Fibroblast of skin of right biceps (primary cell): ENCODE measurements at regions not wholly inside any gene's neighbourhood (a gene's known extent, or its start where the extent isn't known, plus 50 kb on each side); places are given as distances from the start of the nearest gene placed in this dataset.

Experiments used
- DNase-seq: peaks from one replicate; pipeline ENCODE4 v3.0.0-alpha.2; 2013

DNA sequence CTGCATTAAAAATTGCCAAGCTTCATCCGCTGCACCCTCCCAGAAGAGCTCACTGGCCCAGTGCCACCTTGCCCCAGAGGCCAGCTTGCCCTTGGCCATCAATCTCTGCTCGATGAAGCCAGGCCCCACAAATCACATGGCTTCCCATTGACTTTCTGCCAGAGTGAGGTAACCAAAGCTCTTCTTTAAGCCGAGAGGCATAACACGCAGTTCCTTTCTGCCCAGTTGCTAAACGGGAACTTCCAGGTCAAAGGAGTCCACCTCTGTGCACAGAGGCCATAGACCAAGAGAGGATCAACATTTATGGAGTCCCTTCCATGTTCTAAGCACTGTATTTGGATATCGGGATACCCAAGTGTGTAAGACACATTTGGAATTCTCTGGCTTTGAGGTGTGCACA is 208.8 kb downstream of the KIF4B start:
- DNase-seq, result no peak

DNA sequence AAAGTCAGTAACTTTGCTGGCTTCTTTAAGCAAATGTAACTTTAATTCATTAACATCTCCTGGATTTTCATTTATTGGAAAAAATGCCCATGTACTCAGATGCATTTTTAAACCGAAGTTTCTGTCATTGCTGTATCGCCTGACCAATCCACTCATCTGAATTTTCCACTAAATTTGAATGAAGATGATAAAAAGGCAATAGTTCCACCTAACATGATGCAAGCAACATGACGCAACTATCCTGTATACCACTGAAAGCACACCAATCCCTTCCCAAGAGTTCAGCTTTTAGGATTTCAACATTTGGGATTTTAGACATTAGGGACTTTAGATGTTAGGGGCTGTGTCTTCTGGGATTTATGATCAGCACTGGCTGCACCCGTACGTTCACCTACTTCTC is 215.6 kb downstream of the KIF4B start:
- no peak for DNase-seq

DNA sequence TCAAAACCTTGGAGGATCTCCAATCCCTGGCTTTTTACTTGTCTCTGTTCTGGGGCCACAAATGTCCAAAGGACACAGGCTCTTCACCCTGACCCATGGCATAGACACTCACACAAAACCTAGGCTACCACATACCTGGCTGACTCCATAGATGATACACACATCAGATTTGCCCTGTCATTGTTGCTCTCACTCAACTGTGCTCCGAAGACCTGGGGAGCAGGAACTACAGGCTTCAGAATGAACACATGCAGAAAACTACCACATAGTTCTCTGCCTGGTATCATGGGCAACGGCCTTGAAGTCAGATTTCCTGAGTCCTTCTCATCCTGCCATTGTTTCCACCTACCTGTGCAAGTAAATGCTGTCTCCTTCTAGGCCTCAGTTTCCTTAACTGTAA is 226.2 kb downstream of the KIF4B start:
- no peak for DNase-seq

DNA sequence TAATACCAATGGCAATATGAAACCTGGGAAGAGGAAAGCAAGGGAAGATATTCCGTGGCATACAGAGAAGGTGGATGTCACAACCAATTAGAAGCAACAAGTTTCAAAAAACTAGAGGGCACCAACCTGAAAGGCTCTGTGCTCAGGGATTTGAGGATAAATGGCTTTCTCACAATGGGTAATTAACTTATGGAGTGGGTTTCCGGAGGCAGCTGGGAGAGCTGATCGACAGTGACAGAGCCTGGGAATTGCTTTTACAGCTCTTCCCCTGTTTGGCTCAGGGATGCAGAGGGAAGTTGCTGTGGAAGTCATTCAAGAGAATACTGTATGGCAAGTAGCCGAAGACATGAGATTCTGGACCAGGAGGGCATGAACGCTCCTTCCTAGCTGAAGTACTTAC is 237.0 kb downstream of the KIF4B start:
- no peak for DNase-seq

DNA sequence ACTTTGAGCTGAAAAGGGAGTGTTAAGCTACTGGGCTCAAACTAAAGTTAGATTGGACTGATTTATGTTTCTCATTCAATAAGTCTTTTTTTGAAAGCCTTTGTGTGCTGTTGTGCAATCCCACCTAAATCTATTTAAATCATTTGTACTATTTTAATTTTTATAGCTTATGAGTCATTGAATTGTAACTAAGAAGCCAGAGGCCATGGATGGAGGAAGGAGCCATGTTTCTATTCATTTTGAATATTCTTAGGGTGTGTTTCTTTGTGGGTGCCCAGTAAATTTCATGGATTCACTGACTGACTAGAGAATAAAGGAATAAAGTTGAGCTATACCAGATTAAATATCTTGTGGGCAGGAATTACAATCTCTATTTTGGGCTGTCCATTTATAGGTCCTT is 238.5 kb downstream of the KIF4B start:
- no peak for DNase-seq

DNA sequence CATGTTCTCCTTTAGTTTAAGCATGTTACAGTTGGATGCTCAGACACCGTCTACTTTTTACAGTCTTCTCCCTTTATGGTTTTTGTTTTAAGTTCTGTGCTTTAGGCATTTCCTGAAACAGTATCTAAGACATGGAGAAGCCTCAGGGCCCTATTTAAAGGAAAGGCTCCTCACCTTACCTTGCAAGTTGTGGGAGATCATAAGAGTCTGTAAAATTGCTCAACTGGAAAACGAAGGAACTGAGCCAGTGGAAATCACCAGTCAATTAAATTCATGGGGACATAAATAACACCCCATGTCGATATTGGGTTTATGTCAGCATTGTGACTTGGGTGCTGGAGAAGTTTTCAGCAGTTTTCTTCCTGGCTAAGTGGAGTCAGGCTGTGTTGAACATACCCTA is 239.2 kb downstream of the KIF4B start:
- no peak for DNase-seq

DNA sequence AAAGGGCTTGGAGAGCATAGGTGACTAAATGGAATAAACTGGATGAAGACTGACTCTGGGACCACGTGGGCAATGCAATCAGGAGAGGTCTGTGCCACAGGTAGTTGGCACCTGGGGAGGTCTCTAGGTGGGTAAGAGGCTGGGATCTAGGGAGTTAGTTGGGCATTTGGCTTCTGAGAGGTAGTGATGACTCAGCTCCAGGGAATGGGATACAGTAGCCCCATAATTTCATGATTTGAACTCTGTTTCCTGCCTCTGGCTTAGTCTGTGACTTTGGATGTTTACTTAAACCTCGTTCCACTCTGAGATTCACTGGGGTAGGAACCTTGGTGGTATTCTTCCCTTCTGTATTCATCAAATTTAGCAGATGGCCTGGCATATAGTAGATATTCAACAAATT is 240.8 kb downstream of the KIF4B start:
- no peak for DNase-seq

DNA sequence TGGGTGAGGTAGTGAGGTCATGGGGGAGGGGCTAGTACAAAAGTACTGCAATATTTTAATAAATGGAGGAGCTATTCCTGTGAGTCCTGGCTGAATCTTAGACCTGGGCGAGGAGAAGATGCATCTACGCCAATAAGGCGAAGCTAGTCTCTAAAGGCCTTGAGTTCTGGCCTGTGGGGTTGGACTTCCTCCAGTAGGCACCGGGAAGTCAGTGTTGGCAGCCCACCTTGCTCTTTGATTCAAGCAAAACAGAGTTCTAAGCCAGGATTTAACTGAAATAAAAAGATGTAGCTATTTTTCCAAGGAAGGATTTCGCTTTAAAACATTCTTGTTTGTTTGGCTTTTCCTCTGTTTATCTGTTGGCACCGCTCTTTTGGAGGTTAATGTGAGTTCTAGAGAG is 244.6 kb downstream of the KIF4B start:
- no peak for DNase-seq

DNA sequence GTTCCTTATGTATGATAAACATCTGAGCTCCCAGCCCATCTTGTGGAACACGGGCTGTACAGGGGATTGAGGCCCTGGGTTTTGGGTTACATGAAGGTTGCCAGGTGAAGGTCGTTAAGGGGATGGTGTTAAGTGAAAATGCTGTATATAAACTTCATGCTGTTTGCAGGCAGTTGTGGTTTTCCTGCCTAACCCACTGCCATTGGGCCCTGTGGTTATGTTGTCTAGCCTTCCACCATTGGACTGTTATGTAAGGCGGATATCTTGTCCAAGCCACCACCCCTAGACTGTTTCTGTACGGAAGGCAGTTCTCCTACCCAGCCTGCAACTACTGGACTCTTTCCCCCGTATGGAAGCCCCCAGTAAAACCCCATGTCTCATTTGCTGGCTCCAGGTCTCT is 246.1 kb downstream of the KIF4B start:
- no peak for DNase-seq

DNA sequence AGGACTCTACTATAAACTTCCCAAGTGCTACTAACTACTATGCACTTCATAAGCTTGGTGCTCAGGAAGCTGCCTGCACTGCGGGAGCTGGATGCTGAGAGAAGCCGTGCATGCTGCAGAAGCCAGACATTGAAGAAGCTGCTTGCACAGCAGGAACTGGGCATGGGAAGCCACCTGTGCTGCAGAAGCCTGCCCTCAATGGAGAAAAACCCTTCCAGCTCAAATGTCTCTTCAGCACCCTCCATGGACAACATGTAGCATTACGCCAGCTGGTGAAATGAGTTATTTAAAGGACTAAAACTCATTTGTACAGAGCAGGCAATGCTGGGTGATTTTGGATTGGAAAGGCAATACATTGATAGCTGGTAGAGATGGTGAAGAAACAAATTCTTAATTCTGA is 247.2 kb downstream of the KIF4B start:
- DNase-seq, result no peak

DNA sequence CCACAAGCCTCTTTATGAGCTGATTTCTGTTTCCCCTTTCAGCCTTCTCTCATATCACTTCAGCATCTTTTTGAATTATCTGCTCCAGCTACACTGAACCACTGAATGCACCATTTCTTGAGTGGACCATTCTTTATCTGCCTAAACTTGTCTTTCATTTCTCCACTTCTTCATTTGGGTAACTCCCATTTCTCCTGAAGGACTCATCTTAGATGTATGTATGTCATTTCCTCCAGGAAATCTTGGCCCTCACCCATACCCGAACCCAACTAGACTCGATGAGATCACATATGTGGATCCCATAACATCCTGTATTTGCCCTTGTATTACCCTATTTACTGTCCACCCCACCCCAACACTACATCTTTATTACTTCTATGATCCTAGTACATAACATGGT is 249.8 kb downstream of the KIF4B start:
- peak; percentile 36 for DNase-seq

DNA sequence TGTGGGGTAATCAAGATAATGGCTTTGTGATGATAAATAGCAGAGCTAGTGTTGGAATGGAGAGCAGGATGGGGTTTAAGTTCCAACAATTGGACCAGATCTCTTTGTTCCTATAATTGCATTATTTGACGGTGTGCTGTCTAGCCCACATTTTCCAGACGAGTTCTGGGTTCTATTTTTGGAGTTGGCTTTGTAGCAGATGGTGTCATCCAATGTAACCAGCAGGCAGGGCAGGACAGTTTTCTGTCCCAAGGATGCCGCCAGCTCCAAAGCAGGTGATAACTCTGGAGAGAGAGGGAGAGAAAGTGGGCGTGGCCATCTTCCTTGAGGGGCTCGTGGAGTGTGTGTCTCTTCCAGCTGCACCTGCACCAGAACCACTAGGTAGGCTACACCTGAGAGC is 251.3 kb downstream of the KIF4B start:
- no peak for DNase-seq

DNA sequence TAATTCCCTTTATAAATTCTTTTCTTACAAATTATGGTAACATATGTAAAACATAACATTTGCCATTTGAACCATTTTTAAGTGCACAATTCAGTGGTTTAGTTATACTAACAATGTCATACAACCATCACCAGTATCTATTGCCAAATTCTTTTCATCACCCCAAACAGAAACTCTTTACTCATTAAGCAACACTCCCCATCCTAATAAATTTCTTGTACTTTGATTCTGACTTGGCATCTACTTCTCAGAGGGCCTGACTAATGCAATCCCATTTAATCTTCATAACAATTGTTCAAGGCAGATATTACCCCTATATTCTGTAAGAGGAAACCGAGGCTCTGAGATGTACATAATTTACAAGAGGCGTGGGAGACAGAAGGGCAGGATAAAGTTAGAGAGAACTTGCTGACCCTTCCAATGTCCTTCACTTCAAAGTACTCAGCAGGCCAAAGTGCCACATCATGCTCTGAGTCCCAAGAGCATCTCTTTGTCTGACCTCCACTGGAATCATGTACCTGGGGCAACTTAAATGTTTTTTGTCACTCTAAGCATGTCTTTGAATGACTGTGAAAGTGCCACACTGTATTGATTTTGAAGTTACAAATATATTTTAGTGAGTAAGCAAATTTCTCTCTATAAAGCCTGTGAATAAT is 255.3 kb downstream of the KIF4B start:
- no peak for DNase-seq

DNA sequence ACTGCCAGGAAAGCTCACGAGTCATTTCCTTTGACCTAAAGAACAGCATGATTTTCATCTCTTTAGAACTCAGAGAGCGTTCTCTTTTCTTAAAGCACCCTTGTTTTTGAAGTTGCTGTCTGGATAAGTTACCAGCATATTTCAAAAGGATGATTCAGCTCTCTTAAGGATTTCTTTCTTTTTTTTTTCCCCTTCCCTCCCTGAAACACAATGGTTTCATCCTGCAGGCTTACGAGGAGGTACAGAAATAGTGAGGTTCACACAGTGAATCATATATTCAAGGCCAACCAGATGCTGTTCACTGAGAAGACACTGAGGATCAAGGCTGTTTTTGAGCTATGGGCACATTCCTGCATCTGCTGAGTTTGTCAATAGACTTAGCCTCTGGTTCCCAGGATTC is 257.2 kb downstream of the KIF4B start:
- peak; percentile 71 for DNase-seq

DNA sequence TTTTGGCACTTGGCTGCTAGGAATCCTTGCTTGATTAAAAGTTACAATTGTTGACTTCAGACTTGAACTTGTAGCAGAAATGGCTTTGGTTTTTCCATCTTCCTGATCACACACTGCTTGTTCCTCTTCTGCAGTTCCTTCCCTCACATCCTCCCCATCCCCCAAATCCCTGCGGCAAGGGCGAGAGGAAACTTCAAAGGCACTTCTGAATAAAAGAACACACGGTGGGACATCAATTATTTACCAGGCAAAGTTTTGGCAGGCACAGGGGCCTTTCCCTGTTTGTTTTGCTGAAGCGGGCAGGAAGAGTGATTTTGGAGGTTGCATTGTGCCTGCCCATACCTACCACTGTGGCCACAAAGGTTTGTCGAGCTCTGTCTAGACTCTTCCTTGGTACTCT is 260.9 kb downstream of the KIF4B start:
- no peak for DNase-seq

DNA sequence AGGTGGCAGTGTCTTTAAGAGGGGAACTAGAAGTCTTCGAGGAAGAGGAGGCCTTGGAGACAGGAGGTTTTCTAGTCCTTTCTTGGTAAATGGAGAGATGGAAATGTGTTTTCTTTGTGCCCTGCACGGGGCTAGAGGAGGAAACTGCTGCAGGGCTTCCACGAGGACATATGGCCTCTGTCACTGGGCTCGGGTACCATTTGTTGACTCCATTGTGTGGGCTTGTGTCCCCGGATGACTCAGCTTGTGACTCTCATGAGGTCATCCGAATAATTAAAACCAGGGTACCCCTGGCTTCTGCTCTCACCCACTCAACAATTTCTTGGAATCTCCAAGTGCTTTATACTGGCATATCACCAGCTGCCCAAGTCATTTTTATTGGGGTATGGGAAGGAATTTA is 261.7 kb downstream of the KIF4B start:
- DNase-seq, result no peak

DNA sequence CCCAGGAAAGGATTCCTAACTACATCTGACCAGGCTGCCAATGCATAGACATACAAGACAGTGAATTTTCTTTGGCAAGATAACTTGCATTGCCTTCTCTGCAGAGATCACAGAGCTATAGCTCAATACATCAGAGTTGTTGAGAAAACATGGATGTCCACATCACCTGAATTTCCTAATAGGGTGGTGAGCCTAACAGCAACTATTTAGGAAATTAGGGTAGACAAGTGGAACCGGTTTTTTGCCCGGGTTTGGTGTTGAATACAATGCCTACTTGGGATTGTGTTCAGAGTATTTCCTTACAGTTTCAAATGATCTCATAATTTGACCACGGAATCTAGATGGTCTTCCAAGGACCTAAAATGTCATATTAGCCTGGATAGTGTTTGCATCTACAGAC is 262.7 kb downstream of the KIF4B start:
- DNase-seq, result no peak

DNA sequence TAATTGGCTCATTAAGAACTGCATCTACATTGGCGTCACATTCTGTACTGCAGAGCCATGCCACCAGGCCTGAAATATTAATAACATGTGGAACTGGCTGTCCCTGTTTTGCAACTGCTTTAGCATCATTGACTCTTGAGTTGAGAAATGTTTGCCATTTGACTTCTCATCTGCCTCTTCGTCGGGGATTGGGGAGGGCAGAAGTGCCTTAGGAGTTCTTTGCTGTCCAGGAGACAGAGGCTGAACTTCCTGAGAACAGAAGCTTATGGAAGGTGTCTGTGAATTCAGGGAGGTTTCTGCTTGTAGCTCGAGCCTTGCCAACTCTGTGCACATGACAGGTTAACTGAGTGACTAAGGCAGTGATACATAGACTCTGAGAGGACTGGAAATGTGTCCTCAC is 265.0 kb downstream of the KIF4B start:
- no peak for DNase-seq

DNA sequence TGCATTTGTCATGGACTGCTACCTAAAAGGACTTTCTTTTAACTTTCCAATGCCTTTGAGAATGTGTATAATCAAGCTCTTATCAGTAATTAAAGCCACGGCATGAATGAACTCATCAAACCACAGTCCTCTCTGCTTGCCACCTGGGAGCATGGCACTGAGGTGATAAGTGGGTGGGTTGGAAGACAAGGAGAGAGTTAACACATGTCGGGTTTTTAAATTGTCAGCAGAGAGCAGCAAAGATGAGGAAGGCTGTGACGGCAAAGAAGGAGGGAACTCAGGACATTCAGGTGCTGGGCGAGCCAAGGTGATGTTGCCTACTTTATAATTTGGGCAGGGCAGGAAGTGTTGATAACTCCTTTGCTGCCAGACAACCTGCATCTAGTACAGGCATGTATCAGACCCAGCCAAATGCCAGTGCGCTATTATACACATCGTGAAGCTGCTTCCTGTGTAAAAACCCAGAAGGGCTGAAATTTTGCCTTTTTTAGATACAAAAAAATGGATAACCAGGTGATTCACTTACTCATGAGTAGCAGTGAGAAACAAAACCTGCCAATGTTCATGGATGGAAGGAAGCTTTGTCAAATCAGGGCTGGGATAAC is 269.1 kb downstream of the KIF4B start:
- DNase-seq, result no peak

DNA sequence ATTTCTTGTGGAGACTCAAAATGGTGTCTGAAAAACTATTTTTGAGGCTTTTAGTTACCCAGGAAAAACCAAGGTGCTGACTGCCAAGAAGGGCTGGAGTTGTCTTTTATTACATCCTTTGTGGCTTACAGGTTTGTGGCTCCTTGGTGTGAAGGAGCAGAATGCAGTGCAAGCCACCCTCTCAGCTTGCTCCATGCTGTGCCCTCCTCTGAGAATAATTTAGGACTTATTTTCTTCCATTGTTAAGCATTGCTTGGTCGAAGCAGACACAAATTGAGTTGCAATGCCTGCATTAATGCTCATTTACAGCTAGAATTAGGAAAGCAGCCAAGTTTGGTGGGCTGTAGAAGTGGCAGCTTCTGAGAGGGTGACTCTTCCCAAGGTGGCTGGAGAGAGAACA is 272.2 kb downstream of the KIF4B start:
- DNase-seq, result no peak

DNA sequence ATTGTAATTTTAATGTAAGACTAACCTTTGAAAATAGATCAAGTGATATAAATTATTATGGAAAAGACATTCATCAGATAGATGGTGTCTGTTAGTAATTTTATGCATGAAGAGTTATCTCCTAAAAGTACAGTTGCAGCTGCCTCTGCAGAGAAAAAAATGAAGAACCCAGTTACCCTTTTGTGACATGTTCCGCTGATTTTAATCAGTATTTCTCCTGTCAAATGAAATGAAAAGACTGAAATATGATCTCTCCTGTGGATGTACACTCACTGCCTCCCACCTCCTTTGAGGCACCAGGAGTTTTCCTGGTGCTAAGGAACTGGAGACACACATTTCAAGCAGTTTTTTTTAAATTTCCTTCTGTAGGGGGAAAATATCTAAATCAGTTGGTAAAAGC is 277.4 kb downstream of the KIF4B start:
- DNase-seq, result no peak

DNA sequence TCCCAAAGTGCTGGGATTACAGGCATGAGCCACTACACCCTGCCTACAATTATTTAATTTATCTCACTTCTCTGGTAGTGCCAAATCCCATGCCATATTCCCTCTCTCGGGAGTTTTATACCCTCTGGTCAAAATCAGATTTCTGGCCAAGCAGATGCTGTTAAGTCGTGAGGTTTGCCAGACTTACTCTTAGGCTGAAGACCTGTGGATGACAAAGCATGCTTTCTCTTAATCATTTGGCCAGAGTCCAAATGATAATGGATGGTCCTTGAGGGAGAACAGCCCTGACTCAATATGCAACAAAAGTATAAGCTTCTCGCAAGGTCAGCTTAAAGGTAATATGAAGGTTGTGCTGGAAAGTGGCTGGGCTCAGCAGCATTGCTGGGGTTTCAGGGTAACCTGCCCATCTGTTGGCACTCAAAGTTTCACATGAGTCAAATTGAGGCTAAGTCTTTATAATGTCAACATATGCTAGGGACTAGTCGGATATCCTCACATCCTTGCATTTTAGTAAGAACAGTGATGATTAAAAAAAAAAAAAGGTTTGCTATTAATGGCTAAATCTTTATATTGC is 280.1 kb downstream of the KIF4B start:
- DNase-seq, result no peak

DNA sequence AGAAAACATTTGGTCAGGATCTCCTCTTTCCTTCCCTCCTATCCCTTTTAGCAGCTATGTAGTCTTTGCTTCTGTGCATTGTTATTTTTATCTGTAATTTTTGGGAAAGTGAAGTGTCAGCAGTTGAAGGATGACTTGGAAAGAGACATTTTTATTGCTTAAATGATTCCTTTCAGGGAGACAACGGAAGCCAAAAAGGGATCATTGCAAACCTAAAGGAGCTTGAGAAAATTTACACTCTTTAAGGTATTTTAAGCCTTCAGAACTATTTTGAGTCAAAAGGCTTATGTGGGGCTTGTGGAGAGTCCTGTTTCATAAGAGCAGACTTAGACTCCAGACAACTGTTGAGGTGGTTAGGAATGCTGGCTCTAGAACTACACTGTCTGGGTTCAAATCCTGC is 281.6 kb downstream of the KIF4B start:
- DNase-seq, result no peak

DNA sequence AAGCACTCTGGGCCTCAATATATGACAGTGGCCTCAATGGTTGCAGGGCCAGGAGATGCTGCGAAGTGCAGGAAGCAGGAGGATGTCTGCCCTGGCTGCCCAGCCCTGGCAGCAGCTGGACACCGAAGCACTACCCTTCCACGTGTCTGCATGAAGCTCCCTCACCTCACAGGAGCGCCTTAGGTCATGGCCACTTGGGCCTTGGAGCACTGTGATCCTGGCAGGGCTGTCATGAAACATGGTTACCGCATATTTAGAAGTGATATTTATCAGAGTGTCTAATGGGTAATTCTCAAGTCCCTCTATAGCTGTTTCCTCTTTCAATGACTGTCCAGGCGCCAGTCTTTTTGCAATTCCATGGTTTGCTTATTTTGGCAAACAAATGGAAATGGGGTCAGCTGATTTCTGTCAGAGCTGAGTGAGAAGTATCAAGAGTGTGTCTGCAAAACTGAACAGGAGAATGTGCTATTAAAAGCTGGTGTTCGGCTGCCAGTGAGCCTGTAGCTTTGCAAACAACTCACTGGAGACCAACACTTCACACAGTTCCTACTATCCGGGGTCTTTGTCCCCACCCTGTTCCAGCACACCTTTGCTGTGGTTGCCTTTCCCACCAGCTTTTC is 285.9 kb downstream of the KIF4B start:
- DNase-seq, result no peak

DNA sequence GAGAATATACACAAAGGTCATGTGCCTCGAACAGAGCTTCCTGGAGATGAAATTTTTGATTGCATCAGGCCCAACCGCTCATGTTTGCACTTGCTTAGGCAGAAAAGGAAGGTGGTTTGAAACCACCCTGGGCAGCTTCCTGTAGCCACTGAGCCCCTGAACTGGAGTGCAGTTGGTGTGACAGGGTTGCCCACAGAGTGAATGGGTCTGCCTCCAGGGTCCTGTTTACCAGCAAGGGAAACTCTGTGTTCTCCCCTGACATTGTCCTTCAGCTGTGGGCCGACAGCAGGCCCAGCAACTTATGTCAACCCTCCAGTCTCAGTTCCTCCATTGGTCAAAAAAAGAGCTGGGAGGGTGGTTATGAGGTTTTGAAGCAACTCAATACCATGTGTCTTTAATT is 289.6 kb downstream of the KIF4B start:
- DNase-seq, result no peak
